ENCODE measurements at regions not wholly inside any gene's neighbourhood (a gene's known extent, or its start where the extent isn't known, plus 50 kb on each side); places are given as distances from the start of the nearest gene placed in this dataset.
"Not testable (repeated sequence)": the region's sequence is repeated elsewhere in the genome, so short reads cannot be mapped to it uniquely, and the experiment has no call there.

DNA sequence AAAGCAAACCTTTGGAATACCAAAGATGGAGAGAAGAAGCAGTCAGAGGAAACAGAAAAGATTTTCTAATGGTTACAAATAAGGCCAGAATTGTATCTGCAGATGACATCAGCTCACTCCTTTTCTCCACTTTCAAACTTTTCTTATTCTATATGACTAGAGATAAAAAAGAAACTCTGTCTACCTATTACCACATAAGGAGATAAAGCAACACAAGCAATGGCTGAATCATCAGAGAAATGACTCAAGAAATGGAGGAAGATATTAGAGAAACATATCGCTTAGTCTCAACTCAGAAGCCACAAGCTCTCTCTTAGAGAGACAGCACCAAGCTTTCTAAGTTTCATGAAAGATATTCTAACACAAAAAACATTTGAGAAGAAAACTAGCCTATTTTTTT is 784.0 kb downstream of the ZPLD1 start:
- H3K4me3 ChIP-seq (ENCODE audit: low read depth, low read length) = no peak overlapping the region
- DNase-seq (ENCODE audit: low read depth) = no peak
- TF ChIP-seq, protein P1, sequence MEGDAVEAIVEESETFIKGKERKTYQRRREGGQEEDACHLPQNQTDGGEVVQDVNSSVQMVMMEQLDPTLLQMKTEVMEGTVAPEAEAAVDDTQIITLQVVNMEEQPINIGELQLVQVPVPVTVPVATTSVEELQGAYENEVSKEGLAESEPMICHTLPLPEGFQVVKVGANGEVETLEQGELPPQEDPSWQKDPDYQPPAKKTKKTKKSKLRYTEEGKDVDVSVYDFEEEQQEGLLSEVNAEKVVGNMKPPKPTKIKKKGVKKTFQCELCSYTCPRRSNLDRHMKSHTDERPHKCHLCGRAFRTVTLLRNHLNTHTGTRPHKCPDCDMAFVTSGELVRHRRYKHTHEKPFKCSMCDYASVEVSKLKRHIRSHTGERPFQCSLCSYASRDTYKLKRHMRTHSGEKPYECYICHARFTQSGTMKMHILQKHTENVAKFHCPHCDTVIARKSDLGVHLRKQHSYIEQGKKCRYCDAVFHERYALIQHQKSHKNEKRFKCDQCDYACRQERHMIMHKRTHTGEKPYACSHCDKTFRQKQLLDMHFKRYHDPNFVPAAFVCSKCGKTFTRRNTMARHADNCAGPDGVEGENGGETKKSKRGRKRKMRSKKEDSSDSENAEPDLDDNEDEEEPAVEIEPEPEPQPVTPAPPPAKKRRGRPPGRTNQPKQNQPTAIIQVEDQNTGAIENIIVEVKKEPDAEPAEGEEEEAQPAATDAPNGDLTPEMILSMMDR (conservative IDR thresholded peaks at IDR 0.05; ENCODE audit: low read depth, low read length) = no peak

DNA sequence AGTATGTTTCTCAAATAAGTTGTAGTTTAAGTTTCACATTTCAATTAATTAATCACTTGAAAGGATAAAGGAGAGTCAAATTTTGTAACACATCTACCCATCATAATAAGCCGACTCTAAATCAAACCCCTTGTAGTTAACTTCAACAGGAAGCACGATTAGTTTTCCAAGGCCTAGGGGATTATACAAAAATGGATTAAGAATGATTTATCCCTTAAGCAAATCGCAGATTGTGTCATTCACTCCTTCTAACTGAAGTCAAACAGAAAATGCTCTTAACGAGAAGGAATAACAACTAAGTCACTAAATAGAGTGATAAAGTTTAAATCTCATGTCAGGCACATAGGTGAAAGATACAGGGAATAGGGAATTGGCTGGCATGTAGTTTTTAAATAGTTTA is 792.8 kb downstream of the ZPLD1 start:
- DNase-seq (ENCODE audit: low read depth) = no peak
- TF ChIP-seq, protein P1 (conservative IDR thresholded peaks at IDR 0.05; ENCODE audit: low read depth, low read length) = no peak
- H3K4me3 ChIP-seq (ENCODE audit: low read depth, low read length) = no peak overlapping the region

GRCh38 chr3:103247459-103247858 is 812.6 kb downstream of the ZPLD1 start:
- TF ChIP-seq, protein P1 (conservative IDR thresholded peaks at IDR 0.05; ENCODE audit: low read depth, low read length) = no peak
- DNase-seq (ENCODE audit: low read depth) = no peak
- no peak overlapping the region for H3K4me3 ChIP-seq (ENCODE audit: low read depth, low read length)

DNA sequence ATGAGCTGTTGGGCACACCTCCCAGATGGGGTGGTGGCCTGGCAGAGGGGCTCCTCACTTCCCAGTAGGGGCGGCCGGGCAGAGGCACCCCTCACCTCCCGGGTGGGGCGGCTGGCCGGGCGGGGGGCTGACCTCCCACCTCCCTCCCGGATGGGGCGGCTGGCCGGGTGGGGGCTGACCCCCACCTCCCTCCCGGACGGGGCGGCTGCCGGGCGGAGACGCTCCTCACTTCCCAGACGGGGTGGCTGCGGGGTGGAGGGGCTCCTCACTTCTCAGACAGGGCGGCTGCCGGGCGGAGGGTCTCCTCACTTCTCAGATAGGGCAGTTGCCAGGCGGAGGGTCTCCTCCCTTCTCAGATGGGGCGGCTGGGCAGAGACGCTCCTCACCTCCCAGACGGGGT is 820.0 kb downstream of the ZPLD1 start:
- not testable (repeated sequence) for DNase-seq (ENCODE audit: low read depth); H3K4me3 ChIP-seq (ENCODE audit: low read depth, low read length)

GRCh38 chr3:103269287-103269686 is 834.5 kb downstream of the ZPLD1 start:
- H3K4me3 ChIP-seq (ENCODE audit: low read depth, low read length) = no peak overlapping the region
- TF ChIP-seq, protein P1 (conservative IDR thresholded peaks at IDR 0.05; ENCODE audit: low read depth, low read length) = no peak
- DNase-seq (ENCODE audit: low read depth) = no peak

GRCh38 chr3:103271575-103271974 is 836.8 kb downstream of the ZPLD1 start:
- DNase-seq (ENCODE audit: low read depth) = no peak
- TF ChIP-seq, protein P1 (conservative IDR thresholded peaks at IDR 0.05; ENCODE audit: low read depth, low read length) = no peak
- H3K4me3 ChIP-seq (ENCODE audit: low read depth, low read length) = no peak overlapping the region

DNA sequence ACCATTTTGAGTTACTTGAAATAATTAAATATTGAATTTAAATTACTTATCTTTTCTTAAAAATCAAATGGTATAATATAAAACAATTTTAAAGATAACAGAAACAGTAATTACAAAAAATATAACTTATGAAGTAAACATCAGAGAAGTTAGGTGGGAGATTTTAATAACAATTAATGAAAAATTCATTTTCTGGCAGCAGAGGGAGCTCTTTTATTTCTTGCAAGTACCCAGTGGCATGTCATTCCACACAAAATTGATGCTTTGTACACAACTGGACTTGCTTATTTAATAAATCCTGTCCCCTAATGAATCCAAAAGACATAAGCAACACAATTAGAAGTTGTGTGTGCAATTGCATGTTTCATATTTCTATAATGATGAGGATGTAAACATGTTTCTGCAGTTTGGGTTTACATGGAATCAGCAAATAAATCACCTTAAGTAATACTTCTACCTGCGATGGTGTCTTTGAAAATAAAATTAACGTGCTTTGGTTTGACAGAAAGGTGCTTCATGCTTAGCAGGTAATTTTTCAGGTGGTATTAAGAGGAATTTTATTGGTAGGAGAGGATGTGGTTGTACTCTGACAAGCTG is 861.3 kb downstream of the ZPLD1 start:
- no peak overlapping the region for H3K4me3 ChIP-seq (ENCODE audit: low read depth, low read length)
- DNase-seq (ENCODE audit: low read depth) = no peak
- TF ChIP-seq, protein P1 (conservative IDR thresholded peaks at IDR 0.05; ENCODE audit: low read depth, low read length) = peak; percentile 54

DNA sequence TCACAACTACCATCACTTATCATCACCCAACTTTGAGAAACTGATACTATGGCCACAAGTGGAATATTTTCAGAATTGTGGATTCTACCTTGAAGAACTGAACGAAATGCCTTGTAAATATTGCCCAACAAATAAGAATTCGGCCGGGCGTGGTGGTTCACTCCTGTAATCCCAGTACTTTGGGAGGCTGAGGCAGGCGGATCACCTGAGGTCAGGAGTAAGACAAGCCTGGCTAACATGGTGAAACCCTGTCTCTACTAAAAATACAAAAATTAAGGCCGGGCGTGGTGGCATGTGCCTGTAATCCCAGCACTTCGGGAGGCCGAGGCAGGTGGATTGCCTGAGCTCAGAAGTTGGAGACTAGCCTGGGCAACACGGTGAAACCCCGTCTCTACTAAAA is 862.7 kb downstream of the ZPLD1 start:
- DNase-seq (ENCODE audit: low read depth) = not testable (repeated sequence)

More for the DNA sequence above, 862.7 kb downstream of the ZPLD1 start:
- not testable (repeated sequence) for H3K4me3 ChIP-seq (ENCODE audit: low read depth, low read length)
